HFFc6 (cell line): ENCODE measurements at regions not wholly inside any gene's neighbourhood (a gene's known extent, or its start where the extent isn't known, plus 50 kb on each side); places are given as distances from the start of the nearest gene placed in this dataset.
"Not testable (repeated sequence)": the region's sequence is repeated elsewhere in the genome, so short reads cannot be mapped to it uniquely, and the experiment has no call there.

Experiments
- DNase-seq: peaks from one replicate; pipeline ENCODE4 v3.0.0-alpha.2; 2018
- H3K27ac Mint-ChIP-seq: 2 replicates; pipeline ENCODE4 v1.8.0; 2020; ENCODE audit warnings: mild to moderate bottlenecking, mixed read lengths
- H3K27me3 Mint-ChIP-seq: 2 replicates; pipeline ENCODE4 v1.8.0; 2021; ENCODE audit warnings: mild to moderate bottlenecking, moderate library complexity, mixed read lengths; ENCODE audit not compliant: insufficient read depth
- H3K36me3 Mint-ChIP-seq: 2 replicates; pipeline ENCODE4 v1.8.0; 2021; ENCODE audit warnings: low read depth, mixed read lengths
- H3K4me1 Mint-ChIP-seq: 2 replicates; pipeline ENCODE4 v1.8.0; 2020; ENCODE audit warnings: low read depth, mixed read lengths
- H3K4me3 Mint-ChIP-seq: 2 replicates; pipeline ENCODE4 v1.8.0; 2020; ENCODE audit warnings: mild to moderate bottlenecking, moderate library complexity, mixed read lengths
- H3K9me3 Mint-ChIP-seq: 2 replicates; pipeline ENCODE4 v1.8.0; 2020; ENCODE audit warnings: mild to moderate bottlenecking, mixed read lengths
- TF ChIP-seq, protein P1 (sequence below): fragments of 200-600 bp; sonication (generic); IDR thresholded peaks from 2 replicates; pipeline ENCODE4 v1.5.0; 2021; ENCODE audit warnings: antibody characterized with exemption, mild to moderate bottlenecking

DNA sequence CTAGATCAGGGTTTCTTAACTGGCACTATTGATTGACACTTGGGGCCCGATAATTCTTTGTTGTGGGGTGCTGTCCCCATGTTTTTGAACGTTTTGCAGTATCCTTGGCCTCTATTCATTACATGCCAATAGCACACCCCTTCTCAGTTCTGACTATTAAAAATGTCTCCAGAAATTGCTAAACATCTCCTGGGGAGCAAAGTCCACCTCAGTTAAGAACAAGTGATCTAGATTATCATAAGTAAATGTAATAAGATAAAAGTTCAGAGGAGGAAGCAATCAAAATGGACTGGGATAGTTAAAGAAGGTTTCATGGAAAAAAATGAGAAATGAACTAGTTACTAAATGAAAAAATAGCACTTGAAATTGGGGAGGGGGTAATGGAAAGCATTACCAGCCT, 98.1 kb upstream of the MIR17HG start:
- no peaks in the 10 kb centered on the region for H3K4me1 Mint-ChIP-seq
- H3K27me3 Mint-ChIP-seq, result no peaks in the 10 kb centered on the region
- peaks cover 30% of the 10 kb centered on the region for H3K9me3 Mint-ChIP-seq
- TF ChIP-seq, protein P1, sequence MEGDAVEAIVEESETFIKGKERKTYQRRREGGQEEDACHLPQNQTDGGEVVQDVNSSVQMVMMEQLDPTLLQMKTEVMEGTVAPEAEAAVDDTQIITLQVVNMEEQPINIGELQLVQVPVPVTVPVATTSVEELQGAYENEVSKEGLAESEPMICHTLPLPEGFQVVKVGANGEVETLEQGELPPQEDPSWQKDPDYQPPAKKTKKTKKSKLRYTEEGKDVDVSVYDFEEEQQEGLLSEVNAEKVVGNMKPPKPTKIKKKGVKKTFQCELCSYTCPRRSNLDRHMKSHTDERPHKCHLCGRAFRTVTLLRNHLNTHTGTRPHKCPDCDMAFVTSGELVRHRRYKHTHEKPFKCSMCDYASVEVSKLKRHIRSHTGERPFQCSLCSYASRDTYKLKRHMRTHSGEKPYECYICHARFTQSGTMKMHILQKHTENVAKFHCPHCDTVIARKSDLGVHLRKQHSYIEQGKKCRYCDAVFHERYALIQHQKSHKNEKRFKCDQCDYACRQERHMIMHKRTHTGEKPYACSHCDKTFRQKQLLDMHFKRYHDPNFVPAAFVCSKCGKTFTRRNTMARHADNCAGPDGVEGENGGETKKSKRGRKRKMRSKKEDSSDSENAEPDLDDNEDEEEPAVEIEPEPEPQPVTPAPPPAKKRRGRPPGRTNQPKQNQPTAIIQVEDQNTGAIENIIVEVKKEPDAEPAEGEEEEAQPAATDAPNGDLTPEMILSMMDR, result no peak
- no peak overlapping the region for H3K27ac Mint-ChIP-seq
- no peak overlapping the region for H3K4me3 Mint-ChIP-seq
- DNase-seq, result no peak
- no peaks in the 10 kb centered on the region for H3K36me3 Mint-ChIP-seq

DNA sequence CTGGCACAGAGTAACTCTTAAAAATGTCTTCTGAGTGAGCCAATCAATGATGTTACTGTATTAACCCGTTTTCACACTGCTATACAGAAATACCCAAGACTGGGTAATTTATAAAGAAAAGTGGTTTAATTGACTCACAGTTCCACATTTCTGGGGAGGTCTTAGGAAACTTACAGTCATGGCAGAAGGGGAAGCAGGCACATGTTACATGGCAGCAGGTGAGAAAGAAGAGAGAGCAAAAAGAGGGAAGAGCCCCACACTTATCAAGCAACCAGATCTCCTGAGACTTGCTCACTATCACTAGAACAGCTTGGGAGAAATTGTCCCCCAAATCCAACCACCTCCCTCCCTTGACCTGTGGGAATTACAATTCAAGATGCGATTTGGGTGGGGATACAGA, 97.6 kb upstream of the MIR17HG start:
- no peak for DNase-seq

DNA sequence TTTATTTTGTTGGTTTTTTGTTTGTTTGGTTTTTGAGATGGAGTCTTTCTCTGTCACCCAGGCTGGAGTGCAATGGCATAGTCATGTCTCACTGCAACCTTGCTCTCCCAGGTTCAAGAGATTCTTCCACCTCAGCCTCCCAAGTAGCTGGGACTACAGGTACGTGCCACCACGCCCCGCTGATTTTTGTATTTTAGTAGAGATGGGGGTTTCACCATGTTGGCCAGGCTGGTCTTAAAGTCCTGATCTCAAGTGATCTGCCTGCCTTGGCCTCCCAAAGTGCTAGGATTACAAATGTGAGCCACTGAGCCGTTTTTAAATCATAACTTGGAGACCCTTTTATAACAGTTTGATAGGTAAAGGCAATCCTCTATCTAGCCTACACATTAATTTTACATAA, 95.9 kb upstream of the MIR17HG start:
- peaks cover 24% of the 10 kb centered on the region; the same call in 1 of the 2 replicates for H3K9me3 Mint-ChIP-seq
- not testable (repeated sequence) for H3K4me3 Mint-ChIP-seq, H3K27me3 Mint-ChIP-seq, H3K27ac Mint-ChIP-seq, H3K4me1 Mint-ChIP-seq, H3K36me3 Mint-ChIP-seq, DNase-seq

More for the DNA sequence above, 97.6 kb upstream of the MIR17HG start:
- no peaks in the 10 kb centered on the region for H3K36me3 Mint-ChIP-seq
- no peak overlapping the region for H3K27ac Mint-ChIP-seq
- no peak overlapping the region for H3K4me3 Mint-ChIP-seq
- TF ChIP-seq, protein P1, result no peak
- peaks cover 28% of the 10 kb centered on the region for H3K9me3 Mint-ChIP-seq
- no peaks in the 10 kb centered on the region for H3K4me1 Mint-ChIP-seq
- H3K27me3 Mint-ChIP-seq, result no peaks in the 10 kb centered on the region

DNA sequence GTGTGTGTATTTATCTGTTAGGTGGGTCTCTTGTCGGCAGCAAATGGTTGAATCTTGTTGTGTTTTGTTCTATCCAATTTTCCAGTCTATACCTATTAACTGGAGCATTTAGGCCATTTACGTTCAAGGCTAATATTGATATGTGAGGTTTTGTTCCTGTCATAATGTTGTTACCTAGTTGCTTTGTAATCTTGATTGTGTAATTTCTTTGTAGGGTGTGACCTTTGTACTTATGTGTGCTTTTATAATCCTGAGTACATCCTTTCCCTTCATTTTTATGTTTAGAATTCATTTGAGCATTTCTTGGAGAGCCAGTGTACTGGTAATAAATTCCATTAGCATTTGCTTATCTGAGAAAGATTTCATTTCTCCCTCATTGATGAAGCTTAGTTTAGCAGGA, 83.0 kb upstream of the MIR17HG start:
- H3K27ac Mint-ChIP-seq, result no peak overlapping the region
- H3K4me3 Mint-ChIP-seq, result no peak overlapping the region
- no peaks in the 10 kb centered on the region for H3K4me1 Mint-ChIP-seq
- H3K9me3 Mint-ChIP-seq, result peaks cover 35% of the 10 kb centered on the region
- no peaks in the 10 kb centered on the region; the same call in 1 of the 2 replicates for H3K36me3 Mint-ChIP-seq
- TF ChIP-seq, protein P1, result no peak
- no peaks in the 10 kb centered on the region; the same call in 1 of the 2 replicates for H3K27me3 Mint-ChIP-seq
- DNase-seq, result no peak

DNA sequence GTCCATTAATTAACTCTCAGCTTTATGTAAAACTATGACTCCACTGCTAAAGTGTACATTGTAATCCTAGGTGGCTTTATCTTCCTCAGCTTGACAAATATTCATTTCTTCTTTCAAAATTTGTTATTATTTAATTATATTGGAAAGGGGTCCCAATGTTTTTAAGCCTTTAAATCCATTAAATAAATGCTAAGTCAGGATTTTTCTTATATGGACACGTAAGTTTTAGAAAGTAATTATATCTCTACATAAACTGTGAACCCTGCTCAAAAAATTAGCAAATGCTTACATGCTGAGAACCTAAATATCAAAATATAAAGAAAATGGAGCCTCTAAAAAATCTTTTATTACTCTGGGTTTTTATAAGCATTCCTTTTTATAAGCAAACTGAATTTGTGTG, 78.2 kb upstream of the MIR17HG start:
- H3K4me1 Mint-ChIP-seq, result no peaks in the 10 kb centered on the region
- H3K27ac Mint-ChIP-seq, result no peak overlapping the region
- TF ChIP-seq, protein P1, result no peak
- no peak overlapping the region for H3K4me3 Mint-ChIP-seq
- H3K9me3 Mint-ChIP-seq, result peaks cover 26% of the 10 kb centered on the region
- H3K27me3 Mint-ChIP-seq, result no peaks in the 10 kb centered on the region; the same call in 1 of the 2 replicates
- DNase-seq, result no peak
- H3K36me3 Mint-ChIP-seq, result no peaks in the 10 kb centered on the region

DNA sequence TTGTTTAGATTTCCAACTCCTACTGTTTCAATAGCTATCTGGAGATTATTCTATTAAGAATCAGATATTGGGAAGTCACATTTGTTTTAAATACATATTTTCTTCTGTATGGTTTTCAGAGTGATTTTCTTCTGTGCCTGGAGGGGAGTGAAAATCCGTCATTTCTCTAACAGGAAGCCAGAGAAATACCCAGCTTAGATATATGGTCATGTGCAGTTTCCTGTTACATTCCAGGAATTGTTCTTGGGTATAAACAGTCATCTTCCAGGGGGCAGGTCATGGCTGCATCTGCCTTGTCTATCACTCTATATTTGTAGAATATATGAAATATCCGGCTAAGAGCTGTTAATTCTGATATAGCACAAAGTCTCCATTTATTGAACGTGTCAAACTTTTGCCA, 77.5 kb upstream of the MIR17HG start:
- H3K4me3 Mint-ChIP-seq, result no peak overlapping the region
- no peaks in the 10 kb centered on the region for H3K36me3 Mint-ChIP-seq
- H3K27ac Mint-ChIP-seq, result no peak overlapping the region
- no peak for DNase-seq
- H3K4me1 Mint-ChIP-seq, result no peaks in the 10 kb centered on the region
- no peaks in the 10 kb centered on the region; the same call in 1 of the 2 replicates for H3K27me3 Mint-ChIP-seq
- TF ChIP-seq, protein P1, result no peak
- H3K9me3 Mint-ChIP-seq, result peaks cover 25% of the 10 kb centered on the region
